CD14-positive monocyte (primary cell): ENCODE measurements at regions not wholly inside any gene's neighbourhood (a gene's known extent, or its start where the extent isn't known, plus 50 kb on each side); places are given as distances from the start of the nearest gene placed in this dataset.

Source experiments
- DNase-seq, 3 donors: peaks; one replicate each; pipeline ENCODE4 v3.0.0-alpha.2; 2011 to 2022
- H2AFZ ChIP-seq: 2 replicates; pipeline ENCODE4 v1.6.0; 2012; ENCODE audit warnings: mild to moderate bottlenecking, low read depth, low read length, inconsistent platforms; ENCODE audit not compliant: insufficient read depth, poor library complexity, severe bottlenecking
- H3K27ac ChIP-seq, 2 donors: 1 replicate in 1 of 2; 2 replicates in 1 of 2; pipeline ENCODE4 v1.5.1; 2012 to 2013; ENCODE audit warnings: low read length in 2 of 2, control low read depth in 1 of 2, inconsistent platforms in 1 of 2, low read depth in 1 of 2, mild to moderate bottlenecking in 1 of 2
- H3K27me3 ChIP-seq, 2 donors: one replicate each; pipeline versions ENCODE4 v1.6.0 to v1.6.1; 2011 to 2013; ENCODE audit warnings: low read length in 2 of 2; ENCODE audit not compliant: control insufficient read depth in 2 of 2, insufficient read depth in 2 of 2
- H3K36me3 ChIP-seq, 2 donors: replicated peaks in 1 of 2; 1 replicate in 1 of 2; 2 replicates in 1 of 2; pipeline versions ENCODE4 v1.5.1 to v1.6.1; 2012 to 2013; ENCODE audit warnings: low read length in 2 of 2, control low read depth in 1 of 2, inconsistent platforms in 1 of 2, mild to moderate bottlenecking in 1 of 2; ENCODE audit not compliant: insufficient read depth in 2 of 2, control insufficient read depth in 1 of 2
- H3K4me1 ChIP-seq, 2 donors: 1 replicate in 1 of 2; 2 replicates in 1 of 2; pipeline versions ENCODE4 v1.5.1 to v1.6.1; 2012 to 2013; ENCODE audit warnings: low read length in 2 of 2, control low read depth in 1 of 2, inconsistent platforms in 1 of 2, mild to moderate bottlenecking in 1 of 2, moderate library complexity in 1 of 2; ENCODE audit not compliant: insufficient read depth in 2 of 2, control insufficient read depth in 1 of 2
- H3K4me2 ChIP-seq: replicated peaks from 2 replicates; pipeline ENCODE3; 2012; ENCODE audit warnings: low read length, moderate library complexity, mild to moderate bottlenecking; ENCODE audit not compliant: poor library complexity, severe bottlenecking; ENCODE audit errors: extremely low read depth
- H3K4me3 ChIP-seq, 3 experiments: fragments of 200-600 bp in 1 of 3; sonication (generic) in 1 of 3; replicated peaks in 1 of 3; 1 replicate in 2 of 3; 2 replicates in 1 of 3; pipeline ENCODE4 v1.5.1; 2011 to 2013; ENCODE audit warnings: low read length in 3 of 3, mild to moderate bottlenecking in 3 of 3, control low read depth in 2 of 3, low read depth in 2 of 3, inconsistent platforms in 1 of 3, moderate library complexity in 1 of 3
- H3K79me2 ChIP-seq: 2 replicates; pipeline ENCODE4 v1.6.0; 2012; ENCODE audit warnings: mild to moderate bottlenecking, control low read depth, inconsistent platforms, low read length, moderate library complexity; ENCODE audit not compliant: insufficient read depth
- H3K9ac ChIP-seq: 2 replicates; pipeline ENCODE4 v1.6.0; 2017; ENCODE audit warnings: low read length, mild to moderate bottlenecking; ENCODE audit not compliant: insufficient read depth, poor library complexity, severe bottlenecking
- H3K9me3 ChIP-seq, 2 donors: replicated peaks in 1 of 2; 1 replicate in 1 of 2; 2 replicates in 1 of 2; pipeline versions ENCODE4 v1.5.1 to v1.6.1; 2012 to 2013; ENCODE audit warnings: low read length in 2 of 2, control low read depth in 1 of 2; ENCODE audit not compliant: control insufficient read depth in 1 of 2, insufficient read depth in 1 of 2
- H4K20me1 ChIP-seq: 2 replicates; pipeline ENCODE4 v1.6.0; 2012; ENCODE audit warnings: mild to moderate bottlenecking, low read length, control low read depth, moderate library complexity; ENCODE audit not compliant: insufficient read depth
- H3K27ac Mint-ChIP-seq, 7 donors: one replicate each; pipeline ENCODE4 v1.8.0; 2020; ENCODE audit warnings: mild to moderate bottlenecking in 7 of 7, mixed read lengths in 7 of 7, moderate library complexity in 6 of 7, inconsistent platforms in 2 of 7
- H3K27me3 Mint-ChIP-seq, 3 donors: one replicate each; pipeline ENCODE4 v1.8.0; 2021 to 2022; ENCODE audit warnings: low read depth in 3 of 3, mild to moderate bottlenecking in 3 of 3, mixed read lengths in 3 of 3, moderate library complexity in 3 of 3, inconsistent platforms in 1 of 3
- H3K36me3 Mint-ChIP-seq, 2 donors: one replicate each; pipeline ENCODE4 v1.8.0; 2020; ENCODE audit warnings: mixed read lengths in 2 of 2, inconsistent platforms in 1 of 2, mild to moderate bottlenecking in 1 of 2
- H3K4me1 Mint-ChIP-seq: one replicate; pipeline ENCODE4 v1.8.0; 2020; ENCODE audit warnings: mild to moderate bottlenecking, mixed read lengths
- H3K4me3 Mint-ChIP-seq, 2 donors: one replicate each; pipeline ENCODE4 v1.8.0; 2020; ENCODE audit warnings: mild to moderate bottlenecking in 2 of 2, mixed read lengths in 2 of 2, moderate library complexity in 1 of 2
- H3K9me3 Mint-ChIP-seq, 7 donors: one replicate each; pipeline ENCODE4 v1.8.0; 2020 to 2022; ENCODE audit warnings: mixed read lengths in 7 of 7, mild to moderate bottlenecking in 6 of 7, moderate library complexity in 6 of 7, inconsistent platforms in 2 of 7
- CTCF ChIP-seq: fragments of 200-600 bp; IDR thresholded peaks from one replicate; pipeline ENCODE4 v1.8.0; 2022; ENCODE audit warnings: antibody characterized with exemption, mild to moderate bottlenecking
- WGBS: methylation state at CpG from one replicate; pipeline ENCODE4 v1.1.5; 2013; ENCODE audit warnings: missing lambda C conversion rate; ENCODE audit not compliant: insufficient coverage; 5-methylcytosine and 5-hydroxymethylcytosine counted together
- intact Hi-C, 2 donors: fragments of 100-400 bp; cut with micrococcal nuclease; formaldehyde crosslinking; loops; one replicate each; pipeline versions ENCODE4 v1.15.0 to v1.15.1; 2023

GRCh38 chrX:4830880-4831557 lies 1117.6 kb upstream of the PRKX start:
- intact Hi-C loops: no loop called here
- Mint-ChIP-seq H3K9me3 (peaks cover 0 to 9% (median 2%) of the 10 kb centered on the region in 7 donors), H3K4me3 (no peak overlapping the region), H3K27me3 (no peaks in the 10 kb centered on the region), H3K4me1 (no peaks in the 10 kb centered on the region), H3K27ac (no peak overlapping the region), H3K36me3 (no peaks in the 10 kb centered on the region)
- Histone ChIP-seq H3K4me3 (no peak overlapping the region), H3K27ac (no peak overlapping the region), H3K36me3 (no peaks in the 10 kb centered on the region), H4K20me1 (no peaks in the 10 kb centered on the region), H2AFZ (no peak overlapping the region), H3K4me2 (no peak overlapping the region), H3K4me1 (no peaks in the 10 kb centered on the region), H3K9ac (no peak overlapping the region), H3K27me3 (no peaks in the 10 kb centered on the region), H3K9me3 (no peaks in the 10 kb centered on the region), H3K79me2 (no peaks in the 10 kb centered on the region)
- TF ChIP-seq CTCF: no peak
- WGBS: 89% methylated on average over 4 of the region's 9 CpGs
- DNase-seq: no peak

DNA sequence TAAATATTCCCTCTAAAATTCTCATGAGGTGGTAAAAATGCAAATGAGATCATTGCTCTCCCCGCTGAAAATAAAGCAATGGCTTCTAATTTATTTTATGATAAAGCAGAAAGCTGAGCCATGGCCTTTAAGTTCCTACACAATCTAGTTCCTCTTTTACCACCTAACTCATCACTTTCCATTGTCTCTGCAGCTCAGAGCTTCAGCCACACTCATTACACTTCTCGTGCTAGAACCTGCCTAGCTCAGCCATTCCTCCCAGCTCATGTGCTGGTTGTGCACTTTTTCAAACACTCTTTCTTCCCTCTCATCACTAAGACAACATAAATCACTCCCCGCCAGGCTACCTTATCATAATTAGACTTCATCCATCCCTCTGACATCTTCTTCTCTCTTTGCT lies 1112.1 kb upstream of the PRKX start:
- H3K9me3 Mint-ChIP-seq: peaks cover 2 to 9% (median 4%) of the 10 kb centered on the region in 7 donors
- no peak overlapping the region for H3K9ac ChIP-seq
- no peaks in the 10 kb centered on the region for H3K27me3 ChIP-seq
- H3K36me3 Mint-ChIP-seq: no peaks in the 10 kb centered on the region
- TF ChIP-seq CTCF: no peak
- no CpG with 5 or more reads among the region's 3 CpGs for WGBS
- no peaks in the 10 kb centered on the region for H4K20me1 ChIP-seq
- H3K27ac ChIP-seq: no peak overlapping the region
- H3K27ac Mint-ChIP-seq: no peak overlapping the region
- no peaks in the 10 kb centered on the region for H3K9me3 ChIP-seq
- H3K36me3 ChIP-seq: no peaks in the 10 kb centered on the region
- intact Hi-C loops: no loop called here
- H3K4me3 ChIP-seq: no peak overlapping the region
- no peaks in the 10 kb centered on the region for H3K79me2 ChIP-seq
- no peaks in the 10 kb centered on the region for H3K4me1 ChIP-seq
- H2AFZ ChIP-seq: no peak overlapping the region
- H3K4me3 Mint-ChIP-seq: no peak overlapping the region
- peaks cover 2% of the 10 kb centered on the region for H3K4me1 Mint-ChIP-seq
- H3K4me2 ChIP-seq: no peak overlapping the region
- no peak for DNase-seq
- H3K27me3 Mint-ChIP-seq: no peaks in the 10 kb centered on the region
